SU-DHL-6 (cell line): ENCODE measurements at regions not wholly inside any gene's neighbourhood (a gene's known extent, or its start where the extent isn't known, plus 50 kb on each side); places are given as distances from the start of the nearest gene placed in this dataset.

Experiments used
- H2AFZ ChIP-seq: fragments of 200-600 bp; sonication (generic); 2 replicates; pipeline ENCODE4 v1.6.1; 2014; ENCODE audit warnings: low read depth, mild to moderate bottlenecking, moderate library complexity, mixed read lengths, antibody characterized with exemption, low read length; ENCODE audit not compliant: severe bottlenecking
- H3F3A ChIP-seq: fragments of 200-600 bp; shearing (Covaris generic); 2 replicates; pipeline ENCODE4 v1.6.0; 2016; ENCODE audit warnings: antibody characterized with exemption, mild to moderate bottlenecking; ENCODE audit not compliant: insufficient read depth
- H3K27ac ChIP-seq: fragments of 200-600 bp; sonication (generic); 2 replicates; pipeline ENCODE4 v1.5.1; 2016; ENCODE audit warnings: low read depth, mild to moderate bottlenecking, low read length, moderate library complexity, mixed read lengths
- H3K27me3 ChIP-seq: fragments of 200-600 bp; sonication (generic), shearing (Covaris generic); 2 replicates; pipeline ENCODE4 v1.6.0; 2014; ENCODE audit warnings: mild to moderate bottlenecking, low read length
- H3K36me3 ChIP-seq: fragments of 200-600 bp; sonication (generic); 2 replicates; pipeline ENCODE4 v1.6.1; 2014; ENCODE audit warnings: mild to moderate bottlenecking, low read length, mixed read lengths
- H3K4me2 ChIP-seq: fragments of 300-600, 200-600 bp; shearing (Covaris generic), sonication (generic); 2 replicates; pipeline ENCODE4 v1.6.0; 2014; ENCODE audit warnings: low read length, low read depth, mild to moderate bottlenecking; ENCODE audit not compliant: poor library complexity, severe bottlenecking
- H3K4me3 ChIP-seq: fragments of 200-600 bp; sonication (generic); 2 replicates; pipeline ENCODE4 v1.5.1; 2014; ENCODE audit warnings: antibody characterized with exemption, low read length, mild to moderate bottlenecking, mixed read lengths; ENCODE audit not compliant: insufficient read depth, poor library complexity, severe bottlenecking
- H3K79me2 ChIP-seq: fragments of 200-600 bp; sonication (generic); 2 replicates; pipeline ENCODE4 v1.6.1; 2014; ENCODE audit warnings: mild to moderate bottlenecking, low read length, moderate library complexity; ENCODE audit not compliant: insufficient read depth
- H3K9ac ChIP-seq: fragments of 200-600 bp; sonication (generic); 2 replicates; pipeline ENCODE4 v1.7.0; 2014; ENCODE audit warnings: mild to moderate bottlenecking, low read length
- H3K9me2 ChIP-seq: fragments of 200-600 bp; sonication (generic); replicated peaks from 2 replicates; pipeline ENCODE4 v1.6.1; 2014; ENCODE audit warnings: low read length; ENCODE audit not compliant: insufficient read depth
- H3K9me3 ChIP-seq: fragments of 200-600 bp; sonication (generic); 2 replicates; pipeline ENCODE4 v1.6.1; 2014; ENCODE audit warnings: low read length, mixed read lengths; ENCODE audit not compliant: insufficient read depth
- H4K20me1 ChIP-seq: fragments of 200-600 bp; sonication (generic); 2 replicates; pipeline ENCODE4 v1.6.1; 2014; ENCODE audit warnings: low read depth, mild to moderate bottlenecking, antibody characterized with exemption, low read length, moderate library complexity, mixed read lengths
- EZH2phosphoT487 ChIP-seq: fragments of 200-600 bp; sonication (generic), shearing (Covaris generic); conservative IDR thresholded peaks from 2 replicates; pipeline ENCODE4 v1.6.1; 2018; ENCODE audit warnings: mild to moderate bottlenecking, antibody characterized with exemption, low read length, moderate library complexity, mixed read lengths
- TF ChIP-seq, protein P1 (sequence below): fragments of 200-600 bp; sonication (generic); IDR thresholded peaks from one replicate; pipeline ENCODE4 v1.5.1; 2017; ENCODE audit warnings: antibody characterized with exemption, mild to moderate bottlenecking, low read length, moderate library complexity; ENCODE audit not compliant: insufficient read depth, poor library complexity, severe bottlenecking

DNA sequence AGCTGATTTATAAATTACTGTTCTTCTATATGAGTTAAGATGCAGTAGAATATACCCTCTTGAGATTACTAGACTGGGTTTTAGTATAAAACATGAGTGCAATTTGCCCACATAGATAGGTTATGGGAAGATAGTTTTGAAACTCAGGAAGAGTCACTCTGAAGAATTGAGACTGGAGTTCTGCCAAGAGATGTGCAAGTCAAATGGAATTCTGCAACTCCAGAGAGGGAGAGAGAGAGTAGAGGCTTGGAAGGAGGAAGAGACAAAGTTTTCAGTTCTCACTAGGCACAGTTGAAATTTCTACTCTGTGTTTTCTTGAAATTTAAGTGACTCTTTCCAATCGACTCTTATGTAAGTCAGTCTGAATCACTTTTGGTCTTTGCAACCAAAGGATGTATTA, 878.8 kb downstream of the TSN start:
- no peak overlapping the region for H3K4me2 ChIP-seq
- H3K9me2 ChIP-seq, result no peaks in the 10 kb centered on the region
- no peak overlapping the region for H3K4me3 ChIP-seq
- H3K27ac ChIP-seq, result no peak overlapping the region
- H3K9me3 ChIP-seq, result no peaks in the 10 kb centered on the region
- no peaks in the 10 kb centered on the region for H3K79me2 ChIP-seq
- H3K36me3 ChIP-seq, result no peaks in the 10 kb centered on the region
- no peak overlapping the region for H3K9ac ChIP-seq
- H3F3A ChIP-seq, result no peaks in the 10 kb centered on the region
- no peaks in the 10 kb centered on the region for H3K27me3 ChIP-seq
- H2AFZ ChIP-seq, result no peak overlapping the region
- no peak for TF ChIP-seq EZH2phosphoT487
- TF ChIP-seq, protein P1, sequence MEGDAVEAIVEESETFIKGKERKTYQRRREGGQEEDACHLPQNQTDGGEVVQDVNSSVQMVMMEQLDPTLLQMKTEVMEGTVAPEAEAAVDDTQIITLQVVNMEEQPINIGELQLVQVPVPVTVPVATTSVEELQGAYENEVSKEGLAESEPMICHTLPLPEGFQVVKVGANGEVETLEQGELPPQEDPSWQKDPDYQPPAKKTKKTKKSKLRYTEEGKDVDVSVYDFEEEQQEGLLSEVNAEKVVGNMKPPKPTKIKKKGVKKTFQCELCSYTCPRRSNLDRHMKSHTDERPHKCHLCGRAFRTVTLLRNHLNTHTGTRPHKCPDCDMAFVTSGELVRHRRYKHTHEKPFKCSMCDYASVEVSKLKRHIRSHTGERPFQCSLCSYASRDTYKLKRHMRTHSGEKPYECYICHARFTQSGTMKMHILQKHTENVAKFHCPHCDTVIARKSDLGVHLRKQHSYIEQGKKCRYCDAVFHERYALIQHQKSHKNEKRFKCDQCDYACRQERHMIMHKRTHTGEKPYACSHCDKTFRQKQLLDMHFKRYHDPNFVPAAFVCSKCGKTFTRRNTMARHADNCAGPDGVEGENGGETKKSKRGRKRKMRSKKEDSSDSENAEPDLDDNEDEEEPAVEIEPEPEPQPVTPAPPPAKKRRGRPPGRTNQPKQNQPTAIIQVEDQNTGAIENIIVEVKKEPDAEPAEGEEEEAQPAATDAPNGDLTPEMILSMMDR, result no peak
- H4K20me1 ChIP-seq, result no peaks in the 10 kb centered on the region

DNA sequence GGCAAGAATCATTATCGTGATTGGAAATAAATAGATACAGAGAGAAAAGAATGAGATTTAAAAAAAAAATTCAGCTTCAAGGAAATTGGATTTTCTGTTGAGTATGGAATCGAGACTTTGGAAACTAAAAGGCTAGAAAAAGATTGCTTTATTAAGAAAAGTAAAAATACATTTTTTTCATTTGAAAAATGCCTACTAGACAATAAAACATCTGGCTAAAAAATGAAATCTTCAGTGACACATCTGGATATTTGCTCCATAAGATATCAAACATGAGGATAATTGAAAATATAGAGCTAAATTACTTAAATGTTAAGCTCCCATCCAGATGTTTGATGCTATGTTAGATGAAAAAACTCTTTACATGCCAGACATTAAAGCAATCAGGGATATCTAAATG, 879.5 kb downstream of the TSN start:
- Histone ChIP-seq H3K4me3 (no peak overlapping the region), H4K20me1 (no peaks in the 10 kb centered on the region), H3K27ac (no peak overlapping the region), H2AFZ (no peak overlapping the region), H3F3A (no peaks in the 10 kb centered on the region), H3K36me3 (no peaks in the 10 kb centered on the region), H3K27me3 (no peaks in the 10 kb centered on the region), H3K9ac (no peak overlapping the region), H3K4me2 (no peak overlapping the region), H3K79me2 (no peaks in the 10 kb centered on the region), H3K9me2 (no peaks in the 10 kb centered on the region), H3K9me3 (no peaks in the 10 kb centered on the region)
- no peak for TF ChIP-seq EZH2phosphoT487
- TF ChIP-seq, protein P1, result no peak

DNA sequence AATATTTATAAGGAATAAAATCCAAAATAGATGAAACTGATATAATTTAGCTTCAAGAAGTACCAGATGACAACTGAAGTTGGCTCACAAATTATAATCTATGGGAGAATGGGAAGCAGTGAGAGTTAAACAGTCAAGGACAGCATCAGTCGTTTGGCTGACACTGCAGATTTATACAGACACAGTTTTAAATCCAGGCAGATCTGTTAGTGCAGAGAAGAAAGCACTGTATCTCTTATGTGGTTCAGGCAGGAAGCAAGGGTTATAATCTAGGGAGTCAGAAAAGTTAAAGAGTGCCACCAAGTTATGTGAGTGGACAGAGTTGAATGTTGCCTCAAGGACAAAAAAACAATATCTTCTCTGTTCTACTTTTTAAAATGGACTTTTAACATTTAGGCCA, 880.2 kb downstream of the TSN start:
- H3K4me3 ChIP-seq, result no peak overlapping the region
- no peak overlapping the region for H3K9ac ChIP-seq
- no peak overlapping the region for H2AFZ ChIP-seq
- H4K20me1 ChIP-seq, result no peaks in the 10 kb centered on the region
- H3K27ac ChIP-seq, result no peak overlapping the region
- H3K27me3 ChIP-seq, result no peaks in the 10 kb centered on the region
- no peaks in the 10 kb centered on the region for H3F3A ChIP-seq
- H3K36me3 ChIP-seq, result no peaks in the 10 kb centered on the region
- no peaks in the 10 kb centered on the region for H3K79me2 ChIP-seq
- H3K9me3 ChIP-seq, result no peaks in the 10 kb centered on the region
- no peaks in the 10 kb centered on the region for H3K9me2 ChIP-seq
- no peak for TF ChIP-seq EZH2phosphoT487
- TF ChIP-seq, protein P1, result no peak
- H3K4me2 ChIP-seq, result no peak overlapping the region

DNA sequence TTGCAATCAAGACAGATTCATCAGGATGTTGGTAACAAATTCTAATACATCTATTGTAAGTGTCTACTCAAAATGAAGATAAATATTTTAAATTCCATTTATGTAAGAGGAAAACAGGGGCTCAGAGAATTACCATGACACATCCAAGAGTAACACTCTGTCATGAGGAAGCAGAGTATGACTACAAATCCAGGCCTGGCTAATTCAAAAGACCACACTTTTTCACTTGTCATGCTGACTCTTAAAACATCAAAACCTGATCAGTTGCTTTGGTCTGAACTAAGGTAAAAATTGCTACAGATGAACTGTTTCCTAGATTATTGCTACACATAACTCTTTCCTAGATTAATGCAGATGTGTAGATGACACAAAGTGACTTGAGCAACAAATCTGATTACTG, 880.6 kb downstream of the TSN start:
- Histone ChIP-seq H3K27me3 (no peaks in the 10 kb centered on the region), H3K9me2 (no peaks in the 10 kb centered on the region), H3K36me3 (no peaks in the 10 kb centered on the region), H3K9ac (no peak overlapping the region), H3K79me2 (no peaks in the 10 kb centered on the region), H3K4me2 (no peak overlapping the region), H4K20me1 (no peaks in the 10 kb centered on the region), H2AFZ (no peak overlapping the region), H3K4me3 (no peak overlapping the region), H3K27ac (no peak overlapping the region), H3K9me3 (no peaks in the 10 kb centered on the region), H3F3A (no peaks in the 10 kb centered on the region)
- no peak for TF ChIP-seq EZH2phosphoT487
- TF ChIP-seq, protein P1, result no peak
